K562 (cell line): ENCODE measurements at regions not wholly inside any gene's neighbourhood (a gene's known extent, or its start where the extent isn't known, plus 50 kb on each side); places are given as distances from the start of the nearest gene placed in this dataset.
"Not testable (repeated sequence)": the region's sequence is repeated elsewhere in the genome, so short reads cannot be mapped to it uniquely, and the experiment has no call there.

Source experiments
- ATAC-seq: fragments of 200-7000 bp; cut with Tn5 transposase; 3 replicates; pipeline ENCODE4 v1.9.1; 2020; ENCODE audit warnings: moderate library complexity
- BruUV-seq: library from RNA; stranded (reverse); fragments of 400-500 nt; replicated peaks from 2 replicates; lab custom pipeline; 2021; lab: Mats Ljungman, UMichigan
- CTCF ChIA-PET: fragments of 300-600 bp; formaldehyde crosslinking; extraction: SDS; loops from one replicate; lab custom pipeline; 2021; ENCODE audit warnings: low intra/inter-chr PET ratio; lab: Yijun Ruan, JAX
- POLR2A ChIA-PET: fragments of 300-600, 350-650 bp; sonication (Branson Sonifier 250); formaldehyde crosslinking; extraction: SDS; loops from one replicate; lab custom pipeline; 2021; ENCODE audit warnings: antibody characterized with exemption, inconsistent platforms; lab: Yijun Ruan, JAX
- DNase-seq, 4 experiments: peaks; one replicate each; pipeline versions ENCODE4 v3.0.0 to v3.0.0-alpha.2; 2011 to 2018; ENCODE audit warnings: low spot score in 3 of 4, mixed read lengths in 3 of 4; ENCODE audit errors: extremely low read depth in 1 of 4
- FAIRE-seq: peaks from 2 replicates; lab custom pipeline; 2011; peaks lifted over from hg19 to GRCh38; lab: Jason Lieb, UNC
- H2AFZ ChIP-seq: 2 replicates; pipeline ENCODE4 v1.6.0; 2011; ENCODE audit warnings: low read depth, low read length, control low read depth, inconsistent platforms
- H3K27ac ChIP-seq: fragments of 200-600 bp; 3 replicates; pipeline ENCODE4 v1.8.0; 2011; ENCODE audit warnings: low read depth, mild to moderate bottlenecking, control low read depth, inconsistent platforms, low read length, moderate library complexity, mixed read lengths; ENCODE audit errors: extremely low read depth
- H3K27me3 ChIP-seq, 2 experiments: fragments of 300-600 bp in 1 of 2; 2 replicates in 1 of 2; 3 replicates in 1 of 2; pipeline versions ENCODE4 v1.6.0 to v1.8.0; 2011; ENCODE audit warnings: inconsistent platforms in 2 of 2, low read length in 2 of 2, mild to moderate bottlenecking in 1 of 2, mixed read lengths in 1 of 2, moderate library complexity in 1 of 2; ENCODE audit not compliant: control insufficient read depth in 2 of 2, insufficient read depth in 2 of 2
- H3K36me3 ChIP-seq: fragments of 300-600 bp; 3 replicates; pipeline ENCODE4 v1.8.0; 2011; ENCODE audit warnings: mild to moderate bottlenecking, low read length, inconsistent platforms; ENCODE audit not compliant: control insufficient read depth, insufficient read depth
- H3K4me1 ChIP-seq, 2 experiments: fragments of 200-600 bp in 1 of 2; replicated peaks in 1 of 2; 2 replicates in 1 of 2; 3 replicates in 1 of 2; pipeline versions ENCODE4 v1.5.1 to v1.8.0; 2011; ENCODE audit warnings: inconsistent platforms in 2 of 2, low read length in 2 of 2, mild to moderate bottlenecking in 1 of 2, mixed read lengths in 1 of 2, moderate library complexity in 1 of 2; ENCODE audit not compliant: control insufficient read depth in 2 of 2, insufficient read depth in 2 of 2
- H3K4me2 ChIP-seq: 2 replicates; pipeline ENCODE4 v1.6.1; 2011; ENCODE audit warnings: low read length, control low read depth, inconsistent platforms, mixed read lengths; ENCODE audit not compliant: insufficient read depth
- H3K4me3 ChIP-seq: fragments of 200-600 bp; sonication (generic), shearing (Covaris generic); 2 replicates; pipeline ENCODE4 v1.5.1; 2016; ENCODE audit warnings: control low read depth, inconsistent platforms
- H3K79me2 ChIP-seq: fragments of 200-600 bp; 3 replicates; pipeline ENCODE4 v1.8.0; 2011; ENCODE audit warnings: low read length, inconsistent platforms; ENCODE audit not compliant: control insufficient read depth, insufficient read depth
- H3K9ac ChIP-seq, 2 experiments: 2 replicates each; pipeline versions ENCODE4 v1.6.0 to v1.6.1; 2011; ENCODE audit warnings: low read depth in 2 of 2, low read length in 2 of 2, control low read depth in 1 of 2, inconsistent platforms in 1 of 2, mild to moderate bottlenecking in 1 of 2, mixed read lengths in 1 of 2; ENCODE audit not compliant: insufficient read depth in 1 of 2
- H3K9me1 ChIP-seq: one replicate; pipeline ENCODE4 v1.6.0; 2011; ENCODE audit warnings: inconsistent platforms, mild to moderate bottlenecking, low read length, moderate library complexity; ENCODE audit not compliant: control insufficient read depth, insufficient read depth
- H3K9me3 ChIP-seq: replicated peaks from 2 replicates; pipeline ENCODE4 v1.5.1; 2011; ENCODE audit warnings: low read depth, low read length, inconsistent platforms; ENCODE audit not compliant: control insufficient read depth, insufficient read depth
- H4K20me1 ChIP-seq: replicated peaks from 2 replicates; pipeline ENCODE4 v1.6.1; 2011; ENCODE audit warnings: low read length, inconsistent platforms, mixed read lengths; ENCODE audit not compliant: control insufficient read depth, insufficient read depth
- CCNT2 ChIP-seq: IDR thresholded peaks from 2 replicates; pipeline ENCODE4 v1.6.1; 2011; ENCODE audit warnings: borderline replicate concordance, low read depth, mild to moderate bottlenecking, moderate library complexity, mixed read lengths, low read length; ENCODE audit not compliant: insufficient read length; ENCODE audit errors: extremely low read depth
- E2F3 ChIP-seq: fragments of 250-450 bp; sonication (Bioruptor Pico); IDR thresholded peaks from 2 replicates; pipeline ENCODE4 v1.4.0; 2020; ENCODE audit warnings: mild to moderate bottlenecking
- FIP1L1 ChIP-seq: fragments of 200-400 bp; formaldehyde crosslinking; IDR thresholded peaks from 2 replicates; pipeline ENCODE4 v1.6.1; 2018; ENCODE audit warnings: mild to moderate bottlenecking, low read depth, low read length; ENCODE audit not compliant: poor library complexity, severe bottlenecking
- FOXP4 ChIP-seq: sonication (generic); formaldehyde crosslinking; IDR thresholded peaks from 2 replicates; pipeline ENCODE4 v1.8.0; 2022; ENCODE audit warnings: mild to moderate bottlenecking, missing genetic modification reagents, borderline replicate concordance
- RHOXF2B ChIP-seq: fragments of 250-450 bp; sonication (Bioruptor Pico); conservative IDR thresholded peaks from 2 replicates; pipeline ENCODE4 v1.5.1; 2021
- SMARCA4 ChIP-seq: fragments of 450-650 bp; IDR thresholded peaks from 2 replicates; pipeline ENCODE4 v1.6.1; 2016
- ZFX ChIP-seq: sonication (generic); formaldehyde crosslinking; IDR thresholded peaks from 2 replicates; pipeline ENCODE4 v1.8.0; 2022; ENCODE audit warnings: mild to moderate bottlenecking, missing genetic modification reagents, moderate library complexity
- ZNF133 ChIP-seq: fragments of 250-450 bp; sonication (Bioruptor Pico); IDR thresholded peaks from 2 replicates; pipeline ENCODE4 v1.4.0; 2020; ENCODE audit warnings: mild to moderate bottlenecking
- WGBS: fragments of 100-300 bp; shearing (Covaris generic); methylation state at CpG from one replicate; pipeline ENCODE4 v1.1.6; 2016; ENCODE audit warnings: low coverage, mixed read lengths; ENCODE audit not compliant: insufficient coverage; ENCODE audit errors: missing lambda C conversion rate; 5-methylcytosine and 5-hydroxymethylcytosine counted together
- in situ Hi-C: fragments of 300-500 bp; cut with MboI; formaldehyde crosslinking; loops from 4 replicates; pipeline ENCODE4 v1.15.0; 2018; ENCODE audit warnings: inconsistent platforms, mixed read lengths
- intact Hi-C: fragments of 100-400 bp; cut with micrococcal nuclease; formaldehyde crosslinking; loops from 2 replicates; pipeline ENCODE4 v1.14.2; 2022

GRCh38 chr12:88834226-88834625 is 254.0 kb upstream of the KITLG start (continued):
- TF ChIP-seq FOXP4 (CRISPR knock-in tag): no peak
- TF ChIP-seq ZNF133: no peak
- TF ChIP-seq RHOXF2B (CRISPR knock-in tag): no peak
- TF ChIP-seq SMARCA4: no peak
- no peak for TF ChIP-seq E2F3 (CRISPR knock-in tag)
- no peak for TF ChIP-seq CCNT2
- no peak for TF ChIP-seq FIP1L1
- TF ChIP-seq, all 486 proteins: peak for 0

DNA sequence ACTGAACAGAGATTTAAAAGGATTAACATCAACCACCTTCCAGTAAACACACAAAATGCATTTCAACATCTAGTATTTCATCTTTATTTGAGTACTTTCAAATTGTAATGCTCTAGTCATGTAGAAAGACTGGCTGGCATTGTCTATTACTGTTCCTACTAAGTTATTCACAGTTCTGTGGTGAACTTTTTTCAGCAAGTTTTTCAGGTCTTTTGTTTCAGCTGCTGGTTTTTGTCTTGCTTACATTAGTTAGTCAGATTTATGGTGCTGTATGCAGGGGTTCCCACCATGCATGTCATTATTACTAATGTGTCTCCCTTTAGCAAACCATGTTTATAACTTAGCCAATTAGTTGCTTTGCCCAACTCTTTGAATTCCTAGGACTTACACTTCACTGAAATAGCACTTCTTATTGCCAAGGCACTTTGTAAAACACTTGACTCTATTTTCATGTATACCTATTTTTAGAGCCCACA is 253.4 kb upstream of the KITLG start:
- FAIRE-seq: no peak
- H2AFZ ChIP-seq: no peak overlapping the region
- no peak for DNase-seq
- no peaks in the 10 kb centered on the region for H3K9me1 ChIP-seq
- H3K27ac ChIP-seq: no peak overlapping the region
- no peak overlapping the region for H3K4me3 ChIP-seq
- intact Hi-C loops (no loop called here), in situ Hi-C loops (no loop called here)
- H3K27me3 ChIP-seq: no peaks in the 10 kb centered on the region
- ATAC-seq: no peak
- no peaks in the 10 kb centered on the region for H3K9me3 ChIP-seq
- ChIA-PET CTCF (no interaction called here), POLR2A (no interaction called here)
- TF ChIP-seq ZFX (CRISPR knock-in tag): no peak
- H3K9ac ChIP-seq: no peak overlapping the region
- H3K4me2 ChIP-seq: no peak overlapping the region
- no peaks in the 10 kb centered on the region for H3K79me2 ChIP-seq
- no peaks in the 10 kb centered on the region for H4K20me1 ChIP-seq
- no peaks in the 10 kb centered on the region for H3K4me1 ChIP-seq
- no peaks in the 10 kb centered on the region for H3K36me3 ChIP-seq
- no TSS peak for BruUV-seq

DNA sequence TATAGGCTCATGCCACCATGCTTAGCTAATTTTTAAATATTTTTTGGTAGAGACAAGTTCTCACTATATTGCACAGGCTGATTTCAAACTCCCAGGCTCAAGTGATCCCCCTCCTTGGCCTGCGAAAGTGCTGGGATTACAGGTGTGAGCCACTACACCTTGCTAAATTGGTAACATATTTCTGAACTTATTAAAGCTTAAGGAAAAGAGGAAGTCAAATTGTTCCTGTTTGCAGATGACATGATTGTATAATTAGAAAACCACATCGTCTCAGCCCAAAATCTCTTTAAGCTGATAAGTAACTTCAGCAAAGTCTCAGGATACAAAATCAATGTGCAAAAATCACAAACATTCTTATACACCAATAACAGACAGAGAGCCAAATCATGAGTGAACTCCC is 248.3 kb upstream of the KITLG start:
- H3K4me1 ChIP-seq, H3K27me3 ChIP-seq, CTCF ChIA-PET, POLR2A ChIA-PET, H4K20me1 ChIP-seq, H3K9ac ChIP-seq, H3K79me2 ChIP-seq, FAIRE-seq, ATAC-seq, H3K36me3 ChIP-seq, H3K9me1 ChIP-seq, H3K4me2 ChIP-seq, H3K9me3 ChIP-seq, H3K4me3 ChIP-seq, in situ Hi-C loops, intact Hi-C loops, H3K27ac ChIP-seq, H2AFZ ChIP-seq, BruUV-seq, DNase-seq: not testable (repeated sequence)
- 0% methylated on average over 2 of the region's 2 CpGs for WGBS
